ENCODE measurements at regions not wholly inside any gene's neighbourhood (a gene's known extent, or its start where the extent isn't known, plus 50 kb on each side); places are given as distances from the start of the nearest gene placed in this dataset.

DNA sequence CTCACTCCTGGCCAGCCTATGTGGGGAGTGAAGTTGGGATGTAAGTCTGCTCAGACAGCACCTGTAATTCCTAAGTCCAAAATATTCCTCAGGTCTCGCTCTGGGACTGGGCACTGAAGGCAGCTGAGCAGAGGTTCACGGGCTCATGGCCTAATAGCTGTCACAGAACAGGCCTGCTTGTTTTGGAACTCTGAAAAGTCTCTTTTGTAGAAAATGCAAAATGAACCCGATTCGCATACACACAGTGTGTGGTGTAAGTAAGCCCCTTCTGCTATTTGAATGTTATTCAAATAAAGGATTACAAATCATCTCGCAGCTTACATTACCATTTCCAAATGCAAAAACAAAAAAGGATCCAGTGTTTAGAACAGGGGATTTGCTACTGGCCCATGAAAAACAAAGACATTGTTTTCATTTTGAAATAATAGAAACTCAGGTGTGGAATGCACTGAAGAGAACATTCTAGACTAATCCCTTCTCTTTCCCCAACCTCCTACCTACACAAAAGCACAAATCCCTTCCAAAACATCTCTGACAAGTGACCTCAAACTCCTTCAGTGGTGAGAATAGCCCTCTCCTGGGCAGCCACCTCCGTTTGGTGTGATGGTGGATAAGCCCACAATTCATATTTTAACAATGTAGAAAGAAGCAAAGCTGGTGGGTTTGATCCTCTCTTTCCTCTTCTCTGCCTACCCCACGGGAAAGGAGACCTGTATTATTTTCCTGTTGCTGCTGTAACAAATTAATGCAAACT is 118.3 kb upstream of the NCK2 start:
- ChIA-PET CTCF (no interaction called here), POLR2A (no interaction called here)
- WGBS (ENCODE audit: insufficient coverage), result 100% methylated on average over 2 of the region's 7 CpGs
- no peak overlapping the region for H3K27ac ChIP-seq (ENCODE audit: insufficient read depth in 1 of 2, low read depth in 1 of 2, low read length in 2 of 2, poor library complexity in 1 of 2, severe bottlenecking in 2 of 2)
- DNase-seq, result no peak
- H3K9me3 ChIP-seq (ENCODE audit: control extremely low read depth in 1 of 5, control insufficient read depth in 4 of 5, insufficient read depth in 2 of 5, low read depth in 1 of 5, low read length in 4 of 5), result no peaks in the 10 kb centered on the region
- H3K27me3 ChIP-seq (replicated peaks in 2 of 5; ENCODE audit: control insufficient read depth in 4 of 5, insufficient read depth in 5 of 5, low read length in 4 of 5), result peaks cover 0 to 2% (median 0%) of the 10 kb centered on the region in 5 experiments
- H3K4me3 ChIP-seq (ENCODE audit: control insufficient read depth in 1 of 7, extremely low read depth in 1 of 7, insufficient read depth in 4 of 7, low read depth in 2 of 7, low read length in 6 of 7), result no peak overlapping the region
- no peaks in the 10 kb centered on the region for H3K36me3 ChIP-seq (ENCODE audit: control insufficient read depth in 4 of 4, insufficient read depth in 4 of 4, low read length in 3 of 4)
- H3K4me1 ChIP-seq (ENCODE audit: control extremely low read depth in 1 of 4, control insufficient read depth in 4 of 4, insufficient read depth in 4 of 4, low read length in 3 of 4), result no peaks in the 10 kb centered on the region

DNA sequence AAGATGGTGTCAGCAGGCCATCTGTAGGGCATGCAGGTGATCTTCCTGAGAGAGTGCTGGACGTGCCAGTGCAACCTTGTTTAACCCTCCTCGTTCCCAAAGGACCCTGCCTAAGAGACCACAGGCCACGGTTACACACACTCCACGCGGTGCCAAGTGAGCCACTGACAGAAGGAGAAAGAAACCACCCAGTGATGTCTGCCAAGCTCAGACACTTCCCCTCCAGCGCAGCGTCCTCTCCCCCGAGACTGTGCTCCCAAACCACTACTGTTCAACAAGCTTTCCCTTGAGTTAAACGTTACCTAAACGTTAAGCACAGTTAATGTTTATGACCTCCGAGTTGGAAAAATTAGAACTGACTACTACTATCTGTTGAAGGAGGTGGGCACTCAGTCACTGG is 119.1 kb upstream of the NCK2 start:
- CTCF ChIA-PET, result no interaction called here
- Histone ChIP-seq H3K4me3 (ENCODE audit: control insufficient read depth in 1 of 7, extremely low read depth in 1 of 7, insufficient read depth in 4 of 7, low read depth in 2 of 7, low read length in 6 of 7) (no peak overlapping the region), H3K4me1 (ENCODE audit: control extremely low read depth in 1 of 4, control insufficient read depth in 4 of 4, insufficient read depth in 4 of 4, low read length in 3 of 4) (no peaks in the 10 kb centered on the region), H3K9me3 (ENCODE audit: control extremely low read depth in 1 of 5, control insufficient read depth in 4 of 5, insufficient read depth in 2 of 5, low read depth in 1 of 5, low read length in 4 of 5) (no peaks in the 10 kb centered on the region), H3K36me3 (ENCODE audit: control insufficient read depth in 4 of 4, insufficient read depth in 4 of 4, low read length in 3 of 4) (no peaks in the 10 kb centered on the region), H3K27ac (ENCODE audit: insufficient read depth in 1 of 2, low read depth in 1 of 2, low read length in 2 of 2, poor library complexity in 1 of 2, severe bottlenecking in 2 of 2) (no peak overlapping the region), H3K27me3 (replicated peaks in 2 of 5; ENCODE audit: control insufficient read depth in 4 of 5, insufficient read depth in 5 of 5, low read length in 4 of 5) (peaks cover 0 to 2% (median 0%) of the 10 kb centered on the region in 5 experiments)
- POLR2A ChIA-PET, result no interaction called here
- no peak for DNase-seq
- WGBS (ENCODE audit: insufficient coverage), result 91% methylated on average over 11 of the region's 11 CpGs

DNA sequence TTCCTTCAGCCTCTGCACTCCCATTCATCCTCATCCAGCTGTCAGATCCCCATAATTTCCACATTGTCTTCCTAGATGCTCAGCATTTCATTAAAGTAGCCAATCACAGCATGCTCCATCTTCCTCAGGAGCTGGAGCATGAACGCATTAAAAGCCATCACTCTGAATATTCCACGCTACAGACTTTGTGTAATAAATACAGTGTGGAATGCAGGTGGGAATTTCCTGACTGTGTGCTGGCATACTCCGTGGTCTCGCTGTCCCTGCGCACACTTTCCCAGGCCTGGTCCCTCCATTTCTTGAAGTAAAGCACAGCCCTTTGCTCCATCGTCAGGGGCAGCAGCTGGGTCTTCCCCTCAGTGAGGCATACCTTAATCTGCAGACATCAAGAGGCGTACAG is 123.7 kb upstream of the NCK2 start:
- CTCF ChIA-PET, result interaction anchor here (0.7 kb wide), 1 partner anchor 162 kb away, joined by 3 read pairs; no protein-coding TSS in a partner anchor
- H3K36me3 ChIP-seq (ENCODE audit: control insufficient read depth in 4 of 4, insufficient read depth in 4 of 4, low read length in 3 of 4), result no peaks in the 10 kb centered on the region
- no peak overlapping the region for H3K27ac ChIP-seq (ENCODE audit: insufficient read depth in 1 of 2, low read depth in 1 of 2, low read length in 2 of 2, poor library complexity in 1 of 2, severe bottlenecking in 2 of 2)
- no peaks in the 10 kb centered on the region for H3K4me1 ChIP-seq (ENCODE audit: control extremely low read depth in 1 of 4, control insufficient read depth in 4 of 4, insufficient read depth in 4 of 4, low read length in 3 of 4)
- H3K9me3 ChIP-seq (ENCODE audit: control extremely low read depth in 1 of 5, control insufficient read depth in 4 of 5, insufficient read depth in 2 of 5, low read depth in 1 of 5, low read length in 4 of 5), result no peaks in the 10 kb centered on the region
- DNase-seq, result no peak
- POLR2A ChIA-PET, result no interaction called here
- no peak overlapping the region for H3K4me3 ChIP-seq (ENCODE audit: control insufficient read depth in 1 of 7, extremely low read depth in 1 of 7, insufficient read depth in 4 of 7, low read depth in 2 of 7, low read length in 6 of 7)
- 96% methylated on average over 7 of the region's 7 CpGs for WGBS (ENCODE audit: insufficient coverage)
- H3K27me3 ChIP-seq (replicated peaks in 2 of 5; ENCODE audit: control insufficient read depth in 4 of 5, insufficient read depth in 5 of 5, low read length in 4 of 5), result peaks cover 0 to 3% (median 0%) of the 10 kb centered on the region in 5 experiments

DNA sequence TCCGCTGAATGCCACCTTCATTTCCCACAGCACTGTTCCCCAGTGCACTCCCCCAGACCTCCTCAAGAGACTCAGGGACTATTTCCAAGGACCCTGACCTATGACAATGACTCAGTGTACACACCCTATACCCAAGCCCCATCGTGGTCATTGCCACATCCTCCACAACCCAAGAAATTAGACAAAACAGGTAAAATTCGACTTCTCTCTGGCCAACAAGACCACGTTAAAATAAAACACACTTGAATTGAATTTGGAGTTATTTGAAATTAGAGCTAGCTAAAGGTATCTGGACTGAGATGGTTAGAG is 126.4 kb upstream of the NCK2 start:
- no peaks in the 10 kb centered on the region for H3K9me3 ChIP-seq (ENCODE audit: control extremely low read depth in 1 of 5, control insufficient read depth in 4 of 5, insufficient read depth in 2 of 5, low read depth in 1 of 5, low read length in 4 of 5)
- CTCF ChIA-PET, result no interaction called here
- no peaks in the 10 kb centered on the region for H3K36me3 ChIP-seq (ENCODE audit: control insufficient read depth in 4 of 4, insufficient read depth in 4 of 4, low read length in 3 of 4)
- 83% methylated on average over 1 of the region's 4 CpGs for WGBS (ENCODE audit: insufficient coverage)
- H3K27me3 ChIP-seq (replicated peaks in 2 of 5; ENCODE audit: control insufficient read depth in 4 of 5, insufficient read depth in 5 of 5, low read length in 4 of 5), result peaks cover 0 to 3% (median 0%) of the 10 kb centered on the region in 5 experiments
- no peak overlapping the region for H3K27ac ChIP-seq (ENCODE audit: insufficient read depth in 1 of 2, low read depth in 1 of 2, low read length in 2 of 2, poor library complexity in 1 of 2, severe bottlenecking in 2 of 2)
- POLR2A ChIA-PET, result no interaction called here
- H3K4me3 ChIP-seq (ENCODE audit: control insufficient read depth in 1 of 7, extremely low read depth in 1 of 7, insufficient read depth in 4 of 7, low read depth in 2 of 7, low read length in 6 of 7), result no peak overlapping the region
- no peak for DNase-seq
- H3K4me1 ChIP-seq (ENCODE audit: control extremely low read depth in 1 of 4, control insufficient read depth in 4 of 4, insufficient read depth in 4 of 4, low read length in 3 of 4), result no peaks in the 10 kb centered on the region

DNA sequence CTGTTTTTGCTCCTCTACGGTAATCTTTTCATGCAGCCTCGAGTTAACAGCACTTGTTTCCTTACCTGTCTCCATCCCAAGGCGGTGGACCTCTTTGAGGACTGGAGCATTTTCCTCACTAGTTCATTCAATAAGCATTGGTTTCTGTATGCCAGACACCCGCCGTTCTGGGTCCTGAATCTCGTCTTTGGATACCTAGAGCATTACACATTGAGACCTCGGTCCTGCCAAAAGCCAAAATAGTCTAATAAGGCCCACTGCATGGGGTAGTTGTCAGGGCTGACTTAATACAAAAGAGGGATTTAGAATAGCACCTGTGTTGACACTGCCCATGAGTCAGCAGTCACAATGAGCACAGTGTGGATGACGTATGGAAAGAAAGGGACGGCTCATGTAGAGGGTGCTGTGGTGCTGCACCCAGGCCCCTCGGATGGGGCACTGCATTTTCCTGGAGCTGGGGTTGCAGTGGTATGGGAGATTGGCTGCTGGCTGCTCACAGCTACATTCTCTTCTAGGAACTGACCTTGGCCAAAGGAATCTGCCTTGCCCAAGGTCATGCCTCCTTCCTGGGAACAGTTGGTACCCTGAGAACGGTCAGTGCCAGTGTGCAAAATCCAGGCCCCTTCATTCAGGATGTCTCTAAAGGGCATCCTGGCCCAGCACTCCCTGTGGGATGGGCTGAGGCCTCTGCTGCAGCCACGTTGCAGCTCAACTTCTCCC is 126.9 kb upstream of the NCK2 start:
- POLR2A ChIA-PET, result no interaction called here
- Histone ChIP-seq H3K27me3 (replicated peaks in 2 of 5; ENCODE audit: control insufficient read depth in 4 of 5, insufficient read depth in 5 of 5, low read length in 4 of 5) (peaks cover 0 to 3% (median 0%) of the 10 kb centered on the region in 5 experiments), H3K4me1 (ENCODE audit: control extremely low read depth in 1 of 4, control insufficient read depth in 4 of 4, insufficient read depth in 4 of 4, low read length in 3 of 4) (no peaks in the 10 kb centered on the region), H3K36me3 (ENCODE audit: control insufficient read depth in 4 of 4, insufficient read depth in 4 of 4, low read length in 3 of 4) (no peaks in the 10 kb centered on the region), H3K4me3 (ENCODE audit: control insufficient read depth in 1 of 7, extremely low read depth in 1 of 7, insufficient read depth in 4 of 7, low read depth in 2 of 7, low read length in 6 of 7) (no peak overlapping the region), H3K27ac (ENCODE audit: insufficient read depth in 1 of 2, low read depth in 1 of 2, low read length in 2 of 2, poor library complexity in 1 of 2, severe bottlenecking in 2 of 2) (no peak overlapping the region), H3K9me3 (ENCODE audit: control extremely low read depth in 1 of 5, control insufficient read depth in 4 of 5, insufficient read depth in 2 of 5, low read depth in 1 of 5, low read length in 4 of 5) (no peaks in the 10 kb centered on the region)
- CTCF ChIA-PET, result no interaction called here
- no peak for DNase-seq
- 91% methylated on average over 12 of the region's 12 CpGs for WGBS (ENCODE audit: insufficient coverage)

DNA sequence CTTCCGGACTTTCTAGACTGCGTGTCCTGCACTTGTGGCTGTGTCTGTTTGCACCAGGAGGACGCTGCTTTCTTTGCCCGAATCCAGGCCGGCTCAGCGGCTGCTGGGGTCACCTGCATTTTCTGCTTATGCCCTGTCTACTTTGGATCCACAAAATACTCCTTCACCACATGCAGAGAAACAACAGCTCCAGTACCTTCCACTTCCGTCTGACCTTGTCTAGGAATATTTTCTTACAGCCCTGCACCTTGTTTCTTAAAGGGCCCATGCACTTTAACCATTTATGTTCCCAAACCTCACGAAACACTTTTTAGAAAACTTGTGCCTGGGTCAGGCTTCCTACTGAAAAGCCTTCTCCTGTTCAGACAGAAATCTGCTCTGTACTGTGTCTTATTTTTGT is 129.4 kb upstream of the NCK2 start:
- WGBS (ENCODE audit: insufficient coverage), result 93% methylated on average over 8 of the region's 8 CpGs
- Histone ChIP-seq H3K9me3 (ENCODE audit: control extremely low read depth in 1 of 5, control insufficient read depth in 4 of 5, insufficient read depth in 2 of 5, low read depth in 1 of 5, low read length in 4 of 5) (no peaks in the 10 kb centered on the region), H3K4me3 (ENCODE audit: control insufficient read depth in 1 of 7, extremely low read depth in 1 of 7, insufficient read depth in 4 of 7, low read depth in 2 of 7, low read length in 6 of 7) (no peak overlapping the region), H3K27ac (ENCODE audit: insufficient read depth in 1 of 2, low read depth in 1 of 2, low read length in 2 of 2, poor library complexity in 1 of 2, severe bottlenecking in 2 of 2) (no peak overlapping the region), H3K4me1 (ENCODE audit: control extremely low read depth in 1 of 4, control insufficient read depth in 4 of 4, insufficient read depth in 4 of 4, low read length in 3 of 4) (no peaks in the 10 kb centered on the region), H3K27me3 (replicated peaks in 2 of 5; ENCODE audit: control insufficient read depth in 4 of 5, insufficient read depth in 5 of 5, low read length in 4 of 5) (peaks cover 0 to 3% (median 0%) of the 10 kb centered on the region in 5 experiments), H3K36me3 (ENCODE audit: control insufficient read depth in 4 of 4, insufficient read depth in 4 of 4, low read length in 3 of 4) (no peaks in the 10 kb centered on the region)
- POLR2A ChIA-PET, result no interaction called here
- CTCF ChIA-PET, result no interaction called here
- no peak for DNase-seq

DNA sequence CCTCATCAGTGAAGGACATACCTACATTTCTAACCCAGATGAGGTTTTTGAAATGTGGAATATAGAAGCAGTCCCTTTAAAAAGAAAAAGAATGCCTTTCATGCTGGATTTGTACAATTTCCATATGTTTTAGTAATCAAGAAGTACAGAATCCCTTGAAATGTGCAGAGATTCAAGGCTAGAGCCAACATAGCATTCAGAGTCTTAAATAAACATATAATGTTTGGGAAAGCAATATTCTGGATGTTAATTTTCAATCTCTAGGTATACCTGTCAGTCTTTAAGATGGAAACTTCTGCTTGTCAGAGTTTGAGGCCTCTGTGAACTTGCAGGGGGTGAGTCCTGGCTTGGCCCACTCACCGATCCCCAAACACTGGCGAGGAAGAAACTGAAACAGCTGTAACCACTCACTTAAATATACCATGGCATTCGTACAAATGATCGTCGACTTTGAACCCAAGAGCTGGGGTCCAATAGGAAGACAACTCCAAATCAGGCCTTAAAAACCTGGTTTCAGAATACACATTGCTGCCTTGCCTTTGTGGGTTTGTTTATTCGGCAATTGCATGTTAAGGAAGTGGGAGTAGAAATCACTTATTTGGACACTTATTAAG is 132.8 kb upstream of the NCK2 start:
- no peaks in the 10 kb centered on the region for H3K36me3 ChIP-seq (ENCODE audit: control insufficient read depth in 4 of 4, insufficient read depth in 4 of 4, low read length in 3 of 4)
- WGBS (ENCODE audit: insufficient coverage), result 100% methylated on average over 6 of the region's 6 CpGs
- H3K4me1 ChIP-seq (ENCODE audit: control extremely low read depth in 1 of 4, control insufficient read depth in 4 of 4, insufficient read depth in 4 of 4, low read length in 3 of 4), result no peaks in the 10 kb centered on the region
- H3K27me3 ChIP-seq (replicated peaks in 2 of 5; ENCODE audit: control insufficient read depth in 4 of 5, insufficient read depth in 5 of 5, low read length in 4 of 5), result peaks cover 0 to 2% (median 0%) of the 10 kb centered on the region in 5 experiments
- no peak for DNase-seq
- H3K27ac ChIP-seq (ENCODE audit: insufficient read depth in 1 of 2, low read depth in 1 of 2, low read length in 2 of 2, poor library complexity in 1 of 2, severe bottlenecking in 2 of 2), result no peak overlapping the region
- H3K4me3 ChIP-seq (ENCODE audit: control insufficient read depth in 1 of 7, extremely low read depth in 1 of 7, insufficient read depth in 4 of 7, low read depth in 2 of 7, low read length in 6 of 7), result no peak overlapping the region
- CTCF ChIA-PET, result no interaction called here
- POLR2A ChIA-PET, result no interaction called here
- no peaks in the 10 kb centered on the region for H3K9me3 ChIP-seq (ENCODE audit: control extremely low read depth in 1 of 5, control insufficient read depth in 4 of 5, insufficient read depth in 2 of 5, low read depth in 1 of 5, low read length in 4 of 5)

Data from common myeloid progenitor, CD34-positive (primary cell).